NCI-H82 (cell line): ENCODE measurements at regions not wholly inside any gene's neighbourhood (a gene's known extent, or its start where the extent isn't known, plus 50 kb on each side); places are given as distances from the start of the nearest gene placed in this dataset.

Experiments used
- DNase-seq: peaks from one replicate; lab custom pipeline; 2025; lab: John Stamatoyannopoulos, UW

DNA sequence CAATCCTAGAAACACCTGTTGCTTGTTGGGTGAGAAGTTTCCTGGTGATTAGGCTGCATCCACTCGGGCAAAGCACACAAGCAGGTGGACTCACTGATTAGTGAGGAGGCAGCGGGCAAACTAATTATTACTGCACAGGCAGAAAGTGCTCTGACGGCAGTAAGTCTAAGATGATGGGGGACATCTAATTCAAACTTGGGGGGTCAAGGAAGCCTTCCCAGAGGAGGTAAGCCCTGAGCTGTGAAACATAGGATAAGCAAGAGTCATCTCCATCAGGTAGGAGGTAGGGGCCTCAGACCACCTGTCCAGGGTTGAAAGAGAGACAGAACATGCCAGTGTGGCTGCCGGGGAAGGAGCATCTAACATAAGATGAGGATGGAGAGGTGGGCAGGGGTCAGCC lies 1578.4 kb upstream of the TMEM132C start:
- DNase-seq = no peak

- no peak for DNase-seq
These were observed 1566.9 kb upstream of the TMEM132C start for GRCh38 chr12:126700096-126700495.

- peak; percentile 9 for DNase-seq
These were observed 1562.4 kb upstream of the TMEM132C start for GRCh38 chr12:126704609-126705008.

GRCh38 chr12:126706300-126706699 lies 1560.7 kb upstream of the TMEM132C start:
- DNase-seq = peak; percentile 17

DNA sequence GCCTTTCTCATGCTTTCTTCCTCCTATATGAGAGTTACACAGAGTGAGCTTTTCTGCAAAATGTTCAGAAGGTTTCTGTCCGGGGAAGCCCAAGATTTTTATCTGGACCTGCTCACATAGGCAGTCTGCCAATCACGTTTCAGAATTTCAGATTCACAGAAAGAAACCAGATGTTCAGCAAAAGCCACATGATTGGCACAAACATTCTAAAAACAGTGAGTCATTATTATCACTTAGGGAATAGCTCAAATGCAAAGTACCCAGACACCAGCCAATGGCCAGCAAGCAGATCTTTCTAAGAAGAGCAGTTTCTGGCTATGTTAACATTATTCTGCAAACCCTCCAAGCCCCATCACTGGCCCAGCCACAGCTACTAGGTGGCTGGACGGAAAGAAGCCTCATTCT lies 1558.5 kb upstream of the TMEM132C start:
- DNase-seq = no peak

GRCh38 chr12:126718365-126718764 lies 1548.6 kb upstream of the TMEM132C start:
- no peak for DNase-seq

DNA sequence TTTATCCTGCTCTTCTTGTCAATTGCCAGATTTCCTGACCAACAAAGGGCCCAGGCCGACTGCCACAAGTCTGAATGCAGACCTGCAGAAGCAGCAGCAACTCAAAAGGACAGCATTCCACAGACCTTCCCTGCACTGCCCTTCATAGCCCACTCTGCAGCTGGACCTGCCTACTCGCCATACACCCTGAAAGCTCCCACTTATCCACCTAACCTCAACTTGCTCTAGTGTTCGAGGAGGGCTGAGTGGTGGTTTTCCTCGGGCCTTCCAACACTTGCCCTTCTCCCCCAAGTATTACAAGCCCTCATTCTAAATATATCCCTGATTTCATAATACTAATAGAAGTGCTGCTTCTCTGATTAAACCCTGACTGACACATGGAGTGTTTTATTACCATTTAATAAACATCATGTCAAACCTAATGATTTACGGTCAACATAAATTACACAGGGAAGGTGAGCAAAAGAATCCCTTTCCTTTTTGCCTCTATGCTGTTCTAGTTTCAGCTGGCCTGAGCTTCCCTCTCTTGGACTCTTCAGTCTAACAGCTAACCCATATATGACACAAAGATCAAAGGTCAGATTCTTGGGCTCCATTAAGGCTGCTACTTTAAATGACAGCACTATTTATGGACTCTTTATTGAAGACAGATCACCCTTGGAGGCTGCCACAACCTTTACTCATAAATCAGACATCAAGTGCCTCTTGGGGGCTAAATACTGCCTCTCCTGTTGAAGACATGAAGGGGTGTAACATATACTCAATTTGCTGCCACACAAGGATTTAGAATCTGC lies 1546.9 kb upstream of the TMEM132C start:
- DNase-seq = no peak

DNA sequence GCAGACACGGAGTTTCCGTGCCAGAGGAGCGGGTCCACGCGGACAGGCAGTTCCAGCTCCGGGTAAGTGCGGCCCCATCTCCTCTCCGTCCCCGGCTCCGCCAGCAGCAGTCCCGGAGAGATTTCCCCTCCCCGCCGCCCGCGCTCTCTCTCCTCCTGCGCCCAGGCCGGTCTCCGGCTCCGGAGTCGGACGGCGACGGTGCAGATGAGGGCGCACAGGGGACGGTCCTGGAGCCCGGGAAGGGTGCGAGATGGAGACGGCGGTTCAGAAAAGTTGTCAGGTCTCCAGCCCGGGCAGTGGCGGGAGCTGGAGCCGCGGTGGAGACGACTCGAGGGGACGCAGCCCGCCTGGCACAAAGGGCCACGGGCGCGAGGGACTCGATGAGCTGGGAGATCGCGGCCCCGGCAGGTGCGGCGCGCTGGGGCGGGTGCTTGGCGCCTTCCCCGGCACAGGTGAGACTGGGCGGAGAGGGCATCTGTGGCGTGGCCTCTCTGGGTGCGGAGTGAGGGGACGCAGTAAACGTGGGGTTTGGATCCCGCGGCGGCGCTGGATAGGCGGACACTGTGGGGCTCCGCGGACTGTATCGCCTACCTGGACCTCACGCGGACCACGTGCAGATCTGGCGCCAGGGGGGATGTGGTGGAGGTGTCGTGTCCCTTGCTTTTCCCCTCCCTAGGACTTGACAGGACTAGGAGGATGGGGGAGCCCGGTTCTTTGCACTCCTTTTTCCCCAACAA lies 1540.3 kb upstream of the TMEM132C start:
- no peak for DNase-seq

- no peak for DNase-seq
These were observed 1539.5 kb upstream of the TMEM132C start for GRCh38 chr12:126727218-126728075.

DNA sequence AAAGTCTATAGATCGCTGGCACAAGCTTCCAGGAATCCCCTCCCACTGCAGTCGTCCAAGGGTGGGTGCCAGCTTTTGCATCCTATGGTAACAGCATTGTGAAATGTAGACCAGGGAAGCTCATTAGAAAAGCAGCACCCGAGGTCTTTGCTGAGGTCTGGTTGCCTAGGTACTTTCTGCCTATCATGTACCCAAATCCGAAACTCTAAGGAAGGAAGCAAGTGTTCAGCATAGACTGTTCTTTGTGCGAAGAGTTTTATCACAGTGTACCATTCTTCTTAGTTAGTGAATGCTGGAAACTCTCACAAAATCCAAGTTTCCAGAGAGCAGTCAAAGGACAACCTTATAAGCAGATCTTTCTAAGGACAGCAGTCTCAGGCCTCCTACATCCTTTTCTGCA lies 1532.7 kb upstream of the TMEM132C start:
- DNase-seq = no peak

- DNase-seq = no peak
These were observed 1532.3 kb upstream of the TMEM132C start for GRCh38 chr12:126734710-126735109.

DNA sequence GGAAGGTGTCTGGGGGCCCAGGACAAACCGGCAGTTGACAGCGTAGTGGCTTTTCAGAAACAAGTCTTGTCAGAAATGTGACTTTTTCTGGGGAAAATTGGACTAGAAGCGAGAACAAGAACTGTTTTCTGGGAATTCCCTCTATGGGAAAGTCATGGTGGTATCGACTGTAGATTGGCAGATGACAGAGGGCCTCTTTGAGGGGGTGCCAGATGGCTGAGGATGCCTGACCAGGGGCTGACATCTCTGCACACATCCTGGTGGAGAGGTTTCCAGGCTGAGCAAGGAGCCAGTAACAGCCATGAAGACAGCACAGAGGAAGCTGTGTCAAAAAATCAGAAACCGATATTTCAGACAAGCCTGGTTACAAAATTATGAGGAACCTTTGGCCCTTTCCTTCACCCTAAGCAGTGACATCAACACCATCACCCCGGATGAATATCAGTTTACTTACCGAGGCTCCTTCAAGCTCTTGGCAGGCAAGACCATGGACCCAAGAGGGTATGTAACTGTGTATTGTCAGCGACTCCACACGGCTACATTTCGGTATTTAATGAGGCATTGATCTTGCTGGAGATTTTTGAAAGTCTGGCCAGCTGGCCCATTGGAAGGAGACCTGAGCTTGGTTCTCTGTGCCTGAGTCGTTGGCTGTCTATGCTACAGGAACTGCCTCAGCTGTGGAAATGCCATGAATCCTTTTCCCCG lies 1525.3 kb upstream of the TMEM132C start:
- DNase-seq = no peak

DNA sequence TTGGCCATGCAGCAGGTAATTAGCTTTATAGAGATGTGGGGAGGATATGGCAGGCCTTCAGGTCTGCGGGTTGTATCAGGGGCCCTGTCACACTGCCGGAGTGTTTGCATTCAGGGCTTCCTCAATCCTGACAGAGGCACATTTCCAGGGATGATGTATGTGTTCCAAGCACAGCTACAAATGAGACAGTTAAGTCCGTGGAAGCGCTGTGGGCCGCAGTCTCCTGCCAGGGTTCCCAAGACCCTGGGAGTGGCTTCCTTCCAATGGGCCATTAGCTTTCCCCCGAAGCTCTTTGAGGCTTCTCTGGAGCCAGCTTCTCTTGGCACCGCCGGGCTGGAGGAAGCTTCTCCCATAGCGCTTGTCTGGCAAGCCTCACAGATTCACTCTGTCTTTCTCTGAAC lies 1524.7 kb upstream of the TMEM132C start:
- DNase-seq = no peak

GRCh38 chr12:126747530-126748149 lies 1519.3 kb upstream of the TMEM132C start:
- peak; percentile 77 for DNase-seq

- no peak for DNase-seq
These were observed 1514.9 kb upstream of the TMEM132C start for GRCh38 chr12:126752021-126752420.

- DNase-seq = no peak
These were observed 1509.6 kb upstream of the TMEM132C start for GRCh38 chr12:126757326-126757725.

GRCh38 chr12:126760092-126760491 lies 1506.9 kb upstream of the TMEM132C start:
- no peak for DNase-seq

DNA sequence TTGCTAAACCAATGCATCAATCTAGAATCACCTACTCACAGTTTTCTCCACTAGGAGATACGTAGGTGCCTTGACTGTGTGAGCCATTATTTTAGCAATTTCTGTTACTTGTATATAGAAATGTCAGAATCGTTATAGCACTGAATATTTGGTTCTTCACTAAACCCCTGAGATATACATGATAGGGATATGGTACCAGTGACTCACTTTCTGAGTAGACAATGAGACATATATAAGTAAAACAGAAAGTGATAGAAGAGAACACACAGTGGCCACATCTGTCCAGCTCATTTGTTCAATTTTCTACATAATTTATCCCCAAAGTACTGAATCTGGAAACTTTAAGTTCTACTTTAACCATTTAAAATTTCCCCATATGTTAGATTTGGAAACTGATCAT lies 1505.5 kb upstream of the TMEM132C start:
- no peak for DNase-seq

GRCh38 chr12:126762150-126762549 lies 1504.8 kb upstream of the TMEM132C start:
- DNase-seq = no peak

DNA sequence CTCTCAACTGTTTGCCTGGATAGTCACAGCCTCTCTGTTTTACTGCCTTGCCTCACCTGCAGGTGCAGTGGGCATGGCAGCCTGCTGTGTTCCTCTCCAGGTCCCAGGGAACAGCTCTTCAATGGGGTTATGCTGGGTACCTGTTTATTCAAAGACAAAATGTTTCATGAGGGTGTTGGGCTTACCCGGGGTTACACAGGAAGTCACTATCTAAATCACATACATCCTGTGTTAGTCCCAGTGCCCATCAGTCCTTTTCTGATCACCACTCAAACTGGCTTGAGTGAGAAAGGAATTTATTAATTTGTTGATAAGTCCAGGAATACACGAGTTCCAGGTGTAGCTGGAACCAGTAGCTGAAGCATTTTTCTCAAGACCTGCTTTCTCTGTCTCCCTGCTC lies 1503.6 kb upstream of the TMEM132C start:
- DNase-seq = no peak

DNA sequence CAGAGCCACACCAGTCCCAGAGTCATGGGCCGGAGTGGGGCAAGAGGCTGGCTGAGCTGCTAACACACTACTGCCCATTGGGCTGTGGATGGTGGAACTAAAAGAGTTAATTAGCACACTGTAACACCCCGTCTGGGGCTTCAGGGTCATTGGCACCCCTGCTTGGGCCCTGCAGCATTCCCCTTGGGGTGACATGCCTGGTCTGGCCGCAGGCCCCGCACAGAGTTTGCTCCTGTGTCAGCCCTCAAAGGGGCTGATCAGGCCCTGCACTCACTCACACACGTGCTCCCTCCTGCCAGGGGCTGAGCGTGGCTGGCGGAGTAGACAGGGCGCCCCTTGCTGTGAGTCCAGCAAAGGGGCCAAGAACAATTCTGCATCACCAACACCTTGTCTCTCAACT lies 1499.6 kb upstream of the TMEM132C start:
- DNase-seq = no peak
